Smooth muscle cell (in vitro differentiated cells): ENCODE measurements at regions not wholly inside any gene's neighbourhood (a gene's known extent, or its start where the extent isn't known, plus 50 kb on each side); places are given as distances from the start of the nearest gene placed in this dataset.

Experiments used
- DNase-seq: peaks from one replicate; lab custom pipeline; 2025; ENCODE audit not compliant: unreplicated experiment; lab: John Stamatoyannopoulos, UW
- H2AFZ ChIP-seq: fragments of 200-600 bp; sonication (generic); 2 replicates; pipeline ENCODE4 v1.6.0; 2016; ENCODE audit warnings: antibody characterized with exemption, low read depth, mild to moderate bottlenecking
- H3F3A ChIP-seq: fragments of 200-600 bp; sonication (generic); 2 replicates; pipeline ENCODE4 v1.6.0; 2017; ENCODE audit warnings: antibody characterized with exemption, low read depth
- H3K27ac ChIP-seq: fragments of 200-600 bp; sonication (generic); 2 replicates; pipeline ENCODE4 v1.5.1; 2016; ENCODE audit warnings: low read depth, mild to moderate bottlenecking
- H3K27me3 ChIP-seq: fragments of 200-600 bp; sonication (generic); 2 replicates; pipeline ENCODE4 v1.6.1; 2016; ENCODE audit warnings: low read depth, mild to moderate bottlenecking
- H3K36me3 ChIP-seq: fragments of 200-600 bp; sonication (generic); 2 replicates; pipeline ENCODE4 v1.5.1; 2016; ENCODE audit warnings: low read depth
- H3K4me1 ChIP-seq: fragments of 200-600 bp; sonication (generic); 2 replicates; pipeline ENCODE4 v1.5.1; 2016; ENCODE audit warnings: low read depth
- H3K4me2 ChIP-seq: fragments of 200-600 bp; sonication (generic); 2 replicates; pipeline ENCODE4 v1.6.0; 2016; ENCODE audit warnings: mild to moderate bottlenecking
- H3K4me3 ChIP-seq: fragments of 200-600 bp; sonication (generic); 2 replicates; pipeline ENCODE4 v1.5.1; 2016; ENCODE audit warnings: mild to moderate bottlenecking
- H3K79me2 ChIP-seq: fragments of 200-600 bp; sonication (generic); 2 replicates; pipeline ENCODE4 v1.6.0; 2016; ENCODE audit warnings: low read depth, mild to moderate bottlenecking
- H3K9ac ChIP-seq: fragments of 200-600 bp; sonication (generic); 2 replicates; pipeline ENCODE4 v1.6.0; 2016; ENCODE audit warnings: low read depth
- H3K9me3 ChIP-seq: fragments of 200-600 bp; sonication (generic); replicated peaks from 2 replicates; pipeline ENCODE4 v1.5.1; 2016; ENCODE audit warnings: low read depth
- H4K20me1 ChIP-seq: fragments of 200-600 bp; sonication (generic); 2 replicates; pipeline ENCODE4 v1.6.0; 2016; ENCODE audit warnings: low read depth
- CTCF ChIP-seq: fragments of 200-600 bp; sonication (generic); IDR thresholded peaks from 2 replicates; pipeline ENCODE4 v1.5.1; 2017; ENCODE audit warnings: borderline replicate concordance, mild to moderate bottlenecking, antibody characterized with exemption; ENCODE audit not compliant: insufficient read depth, poor library complexity, severe bottlenecking
- WGBS: methylation state at CpG from one replicate; pipeline ENCODE4 v1.1.7; 2016; ENCODE audit warnings: low lambda C conversion rate; 5-methylcytosine and 5-hydroxymethylcytosine counted together

GRCh38 chr6:112802144-112802543 is 455.0 kb downstream of the RFPL4B start:
- Histone ChIP-seq H3K27me3 (no peaks in the 10 kb centered on the region), H2AFZ (peak overlapping the region; percentile 84), H3K4me3 (peak overlapping the region; percentile 12), H3K9me3 (no peaks in the 10 kb centered on the region), H3K27ac (peak overlapping the region; percentile 86), H3F3A (no peaks in the 10 kb centered on the region), H3K4me2 (peak overlapping the region; percentile 72), H4K20me1 (no peaks in the 10 kb centered on the region), H3K4me1 (no peaks in the 10 kb centered on the region), H3K36me3 (no peaks in the 10 kb centered on the region), H3K9ac (peak overlapping the region; percentile 5), H3K79me2 (no peaks in the 10 kb centered on the region)
- WGBS: 25% methylated on average over 1 of the region's 1 CpG
- TF ChIP-seq CTCF: no peak
- DNase-seq: no peak

- no peak overlapping the region for H3K4me2 ChIP-seq
- no peaks in the 10 kb centered on the region for H3K9me3 ChIP-seq
- no peaks in the 10 kb centered on the region for H3F3A ChIP-seq
- no peaks in the 10 kb centered on the region for H3K27me3 ChIP-seq
- H2AFZ ChIP-seq: no peak overlapping the region
- no peaks in the 10 kb centered on the region for H4K20me1 ChIP-seq
- DNase-seq: no peak
- no peak overlapping the region for H3K9ac ChIP-seq
- H3K4me1 ChIP-seq: no peaks in the 10 kb centered on the region
- H3K36me3 ChIP-seq: no peaks in the 10 kb centered on the region
- TF ChIP-seq CTCF: no peak
- 92% methylated on average over 6 of the region's 6 CpGs for WGBS
- H3K4me3 ChIP-seq: no peak overlapping the region
- no peaks in the 10 kb centered on the region for H3K79me2 ChIP-seq
- H3K27ac ChIP-seq: no peak overlapping the region
Measured at GRCh38 chr6:112804638-112805330, 457.7 kb downstream of the RFPL4B start.

GRCh38 chr6:112806163-112806865 is 459.2 kb downstream of the RFPL4B start:
- Histone ChIP-seq H3K9me3 (no peaks in the 10 kb centered on the region), H3F3A (no peaks in the 10 kb centered on the region), H4K20me1 (no peaks in the 10 kb centered on the region), H3K27me3 (no peaks in the 10 kb centered on the region), H3K4me1 (no peaks in the 10 kb centered on the region), H3K79me2 (no peaks in the 10 kb centered on the region), H3K27ac (no peak overlapping the region), H3K4me3 (no peak overlapping the region), H2AFZ (no peak overlapping the region), H3K9ac (no peak overlapping the region), H3K4me2 (no peak overlapping the region), H3K36me3 (no peaks in the 10 kb centered on the region)
- 84% methylated on average over 4 of the region's 4 CpGs for WGBS
- no peak for DNase-seq
- no peak for TF ChIP-seq CTCF
